NCI-H446 (cell line): ENCODE measurements at regions not wholly inside any gene's neighbourhood (a gene's known extent, or its start where the extent isn't known, plus 50 kb on each side); places are given as distances from the start of the nearest gene placed in this dataset.

Source experiments
- DNase-seq, 2 experiments: peaks; one replicate each; lab custom pipeline; 2025; lab: John Stamatoyannopoulos, UW

DNA sequence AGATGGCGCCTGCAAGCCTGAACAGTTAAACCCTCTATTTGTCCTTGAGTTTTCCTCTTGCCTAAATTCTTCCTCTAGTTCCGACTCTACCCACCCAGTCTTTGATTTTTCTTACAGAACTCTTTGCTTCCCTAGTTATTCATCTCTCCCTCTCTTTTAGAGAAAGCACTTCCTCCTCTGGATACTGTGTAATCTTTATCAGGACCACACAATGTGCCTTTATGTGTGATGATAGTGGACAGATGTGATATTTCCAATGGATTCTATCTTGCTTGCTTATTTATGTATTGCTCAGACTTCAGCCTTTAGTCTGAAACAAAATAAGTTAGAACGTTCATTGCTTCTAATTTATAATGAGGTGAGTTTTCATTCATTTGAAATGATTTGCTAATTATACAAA lies 79.5 kb upstream of the CAV2 start:
- no peak for DNase-seq

DNA sequence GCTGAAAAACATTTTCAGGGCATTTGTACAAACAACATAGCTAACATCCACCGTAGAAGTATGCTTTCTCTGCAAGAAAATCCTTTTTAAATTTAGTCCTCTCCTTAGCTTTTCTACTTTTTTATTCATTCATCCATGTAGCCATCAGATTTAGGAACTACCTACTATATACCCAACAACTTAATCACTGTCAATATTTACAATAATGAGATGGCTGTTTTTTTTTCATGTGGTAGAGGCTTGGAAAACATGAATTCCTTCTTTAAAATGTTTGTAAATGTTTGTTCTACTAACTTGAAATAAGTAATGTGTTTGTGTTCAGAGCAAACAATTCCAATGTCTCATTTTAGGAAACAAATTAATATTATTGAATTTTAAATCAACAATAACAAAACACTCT lies 78.2 kb upstream of the CAV2 start:
- no peak for DNase-seq

DNA sequence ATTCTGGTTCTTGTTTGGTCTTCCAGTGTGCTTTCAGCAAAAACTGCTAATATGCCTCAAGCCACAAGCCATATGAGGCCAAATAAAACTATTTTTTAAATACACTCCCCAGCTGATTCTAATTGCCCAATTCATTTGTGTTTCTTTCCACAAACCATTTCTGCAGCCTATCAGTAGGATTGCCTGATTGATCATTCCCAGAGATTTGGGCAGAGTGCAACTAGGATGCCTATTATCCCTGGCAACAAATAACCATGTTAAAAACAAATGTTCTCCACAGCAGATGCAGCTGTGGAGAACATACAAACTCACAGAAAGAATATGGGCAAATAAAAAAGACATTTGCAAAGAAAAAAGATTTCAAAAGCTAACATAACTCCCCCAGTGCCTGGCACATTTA lies 76.9 kb upstream of the CAV2 start:
- DNase-seq, result no peak

DNA sequence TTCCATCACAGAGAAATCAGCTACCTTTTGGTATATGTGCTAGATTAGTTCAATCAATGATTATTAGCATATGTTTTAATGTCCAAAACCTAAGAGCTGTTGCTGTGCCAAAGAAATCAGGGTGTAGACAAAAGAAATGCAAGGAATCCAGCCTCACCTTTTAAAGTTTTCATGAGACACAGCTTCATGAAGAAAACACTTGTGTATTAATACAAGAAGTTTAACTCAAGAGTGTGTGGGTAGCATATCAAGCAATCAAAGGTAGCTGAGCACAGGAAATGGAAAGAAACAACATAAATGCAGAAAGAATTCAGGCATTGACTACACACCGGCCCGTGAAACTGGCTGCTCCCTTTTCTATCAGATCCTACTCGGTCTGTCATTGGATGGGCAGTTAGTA lies 76.0 kb upstream of the CAV2 start:
- no peak for DNase-seq

DNA sequence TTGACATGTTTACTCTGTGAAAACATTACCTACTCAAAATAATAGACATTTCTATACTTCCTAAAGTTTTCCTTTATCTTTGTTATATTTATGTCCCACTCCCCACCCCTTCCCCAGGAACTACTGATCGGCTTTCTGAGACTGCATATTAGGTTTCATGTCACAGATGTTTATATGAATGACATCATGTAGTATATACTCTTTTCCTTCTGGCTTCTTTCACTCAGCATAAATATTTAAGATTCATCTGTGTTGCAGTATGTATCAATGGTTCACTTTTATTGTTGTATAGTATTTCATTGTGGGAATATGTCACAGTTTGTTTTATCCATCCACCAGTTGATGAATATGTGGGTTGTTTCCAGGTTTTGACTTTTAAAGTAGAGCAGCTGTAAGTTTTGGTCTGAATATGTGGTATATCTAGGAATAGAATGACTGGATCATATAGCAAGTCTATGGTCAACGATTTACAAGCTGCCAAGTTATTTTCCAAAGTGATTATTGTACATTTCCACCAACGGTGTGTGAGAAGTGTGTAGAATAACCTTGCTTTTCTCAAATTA lies 73.8 kb upstream of the CAV2 start:
- no peak for DNase-seq

DNA sequence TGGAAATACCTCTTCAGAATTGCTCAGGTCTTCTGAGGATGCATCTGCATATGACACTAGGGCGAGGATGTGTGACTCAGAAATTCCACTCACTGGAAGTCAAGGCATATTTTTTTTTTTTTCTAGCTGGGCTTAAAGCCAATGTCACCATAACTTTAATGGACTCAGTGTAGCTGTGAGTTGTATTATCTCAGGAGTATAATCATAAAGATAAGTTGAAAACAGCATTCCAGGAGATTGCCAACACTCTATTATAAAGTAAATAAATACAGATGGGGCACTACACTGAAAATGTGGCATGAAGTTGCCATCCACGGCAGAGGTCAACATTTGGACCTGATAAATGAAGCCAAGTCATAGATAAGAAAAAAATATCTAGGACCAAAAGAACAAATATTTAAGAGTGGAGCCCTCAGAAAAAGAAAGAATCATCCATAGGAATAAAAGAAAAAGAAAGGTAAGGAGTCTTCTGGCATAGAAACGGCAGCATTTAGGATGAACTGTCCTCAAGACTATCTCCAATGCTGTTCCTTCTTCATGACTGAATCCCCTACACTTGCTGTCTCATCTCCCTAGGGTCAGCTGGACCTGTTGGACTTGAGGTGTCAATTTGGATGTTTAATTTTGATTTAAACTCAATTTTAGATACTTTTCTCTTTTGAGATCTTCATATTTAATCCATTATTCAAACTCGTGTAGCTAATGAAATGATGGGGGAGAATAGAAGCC lies 72.9 kb upstream of the CAV2 start:
- no peak for DNase-seq

DNA sequence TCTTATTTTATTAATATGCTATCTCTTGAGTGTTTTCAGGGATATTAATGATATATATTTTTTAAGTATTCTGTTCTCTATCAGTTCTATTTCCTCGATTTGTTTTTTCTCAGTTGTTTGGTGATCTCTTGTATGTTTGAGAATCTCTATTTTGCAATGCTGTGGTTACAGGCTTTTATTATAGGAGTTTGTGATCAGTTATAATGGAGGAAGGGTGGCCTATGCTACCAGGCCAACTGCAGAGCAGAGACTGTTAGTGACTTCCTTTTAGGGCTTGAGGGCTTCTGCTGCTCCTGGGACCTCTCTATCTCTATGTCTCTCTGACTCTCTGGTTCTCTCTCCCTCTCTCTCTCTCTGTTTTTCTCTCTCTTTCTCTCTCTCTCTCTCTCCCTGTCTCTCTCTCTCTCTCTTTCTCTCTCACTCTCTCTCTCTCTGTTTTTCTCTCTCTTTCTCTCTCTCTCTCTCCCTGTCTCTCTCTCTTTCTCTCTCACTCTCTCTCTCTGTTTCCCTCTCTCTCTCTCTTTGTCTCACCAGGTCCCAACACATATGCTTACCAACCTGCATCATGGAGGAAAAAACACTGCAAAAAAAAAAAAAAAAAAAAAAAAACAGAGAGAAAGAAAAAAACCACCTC lies 69.4 kb upstream of the CAV2 start:
- no peak for DNase-seq

DNA sequence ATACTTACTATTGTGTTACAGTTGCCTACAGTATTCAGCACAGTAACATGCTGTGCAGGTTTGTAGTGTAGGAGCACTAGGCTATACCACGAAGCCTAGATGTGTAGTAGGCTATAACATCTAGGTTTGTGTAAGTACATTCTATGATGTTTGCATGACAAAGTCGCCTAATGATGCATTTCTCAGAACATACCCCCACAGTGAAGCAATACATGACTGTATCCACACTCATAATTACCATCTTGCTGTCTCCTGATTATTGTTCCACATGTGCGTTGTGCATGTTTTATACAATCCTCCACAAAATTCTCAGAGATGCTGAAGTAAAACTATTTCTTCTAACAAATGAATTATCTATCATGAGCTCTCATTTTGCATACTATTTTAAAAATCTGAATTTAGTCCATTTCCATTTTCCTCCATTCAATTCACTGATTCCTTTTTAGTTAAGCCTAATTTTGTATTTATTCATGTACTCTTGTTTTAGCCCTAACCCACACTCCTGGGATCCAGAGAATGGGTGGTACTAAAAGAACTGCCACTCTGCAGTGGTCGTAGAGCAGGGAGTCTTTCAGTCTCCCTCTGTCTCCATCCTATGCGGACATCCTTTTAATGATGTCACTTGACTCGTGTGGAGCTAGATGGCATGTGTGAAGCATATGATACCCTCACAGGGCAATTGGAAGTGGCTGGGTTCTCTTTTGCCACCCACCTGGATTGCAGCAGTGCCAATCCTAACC lies 67.6 kb upstream of the CAV2 start:
- no peak for DNase-seq

DNA sequence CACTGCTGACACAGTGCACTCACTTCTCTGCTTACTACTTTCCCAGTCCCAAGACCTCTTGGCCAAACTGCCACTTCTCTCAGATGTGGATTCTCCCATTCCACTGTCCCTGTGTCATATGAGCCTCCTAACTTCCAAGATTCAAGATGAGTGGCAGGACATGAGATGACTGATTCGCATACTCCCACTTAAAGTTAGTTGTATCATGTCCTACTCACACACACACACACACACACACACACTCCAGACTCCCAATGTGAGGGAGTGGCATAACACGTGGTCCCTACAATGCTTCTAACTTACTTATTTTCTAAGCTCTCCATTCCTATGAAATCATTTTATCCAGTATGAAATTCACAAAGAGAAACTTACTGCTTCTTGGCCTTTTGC lies 67.0 kb upstream of the CAV2 start:
- no peak for DNase-seq

DNA sequence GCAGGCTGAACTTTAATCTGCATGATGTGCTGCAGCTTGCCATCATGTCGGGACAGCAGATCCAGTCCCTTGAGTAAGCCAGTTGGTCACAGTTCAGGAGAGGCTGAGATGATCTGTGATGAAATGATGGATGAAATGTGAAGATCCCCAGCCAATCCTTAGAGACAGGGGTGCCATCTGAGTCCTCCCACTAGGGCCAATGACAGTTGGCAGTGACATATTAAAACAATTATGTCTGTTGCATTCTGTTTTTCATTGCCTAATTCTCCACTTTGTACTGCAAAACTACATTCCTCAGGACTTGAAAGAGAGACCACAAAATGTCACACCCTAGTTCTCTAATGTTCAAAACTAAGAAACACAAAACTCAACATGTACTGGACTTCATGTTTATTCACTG lies 66.3 kb upstream of the CAV2 start:
- no peak for DNase-seq

DNA sequence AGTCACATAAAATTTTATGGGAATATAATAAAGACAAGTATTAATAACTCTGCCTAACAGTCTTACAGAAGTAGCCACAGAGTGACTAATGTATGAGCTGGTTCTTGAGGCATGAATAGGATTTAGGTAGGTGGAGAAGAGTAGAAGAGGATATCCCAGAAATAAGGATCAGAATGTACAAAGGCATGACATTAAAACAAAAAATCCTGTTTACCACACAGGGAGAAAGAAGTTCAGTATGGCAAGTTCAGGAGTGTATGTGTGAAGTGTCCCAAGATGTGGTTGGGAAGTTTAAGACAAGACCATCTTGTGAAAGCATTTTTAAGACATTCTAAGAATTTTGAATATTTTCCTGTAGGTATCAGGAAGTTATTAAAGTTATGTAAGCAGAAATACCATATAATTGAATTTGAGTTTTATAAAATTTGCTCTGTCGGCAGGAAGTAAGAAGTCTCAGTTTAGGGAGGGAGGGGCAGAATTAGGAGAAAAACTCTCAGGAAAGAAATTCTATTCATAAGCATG lies 64.7 kb upstream of the CAV2 start:
- no peak for DNase-seq

DNA sequence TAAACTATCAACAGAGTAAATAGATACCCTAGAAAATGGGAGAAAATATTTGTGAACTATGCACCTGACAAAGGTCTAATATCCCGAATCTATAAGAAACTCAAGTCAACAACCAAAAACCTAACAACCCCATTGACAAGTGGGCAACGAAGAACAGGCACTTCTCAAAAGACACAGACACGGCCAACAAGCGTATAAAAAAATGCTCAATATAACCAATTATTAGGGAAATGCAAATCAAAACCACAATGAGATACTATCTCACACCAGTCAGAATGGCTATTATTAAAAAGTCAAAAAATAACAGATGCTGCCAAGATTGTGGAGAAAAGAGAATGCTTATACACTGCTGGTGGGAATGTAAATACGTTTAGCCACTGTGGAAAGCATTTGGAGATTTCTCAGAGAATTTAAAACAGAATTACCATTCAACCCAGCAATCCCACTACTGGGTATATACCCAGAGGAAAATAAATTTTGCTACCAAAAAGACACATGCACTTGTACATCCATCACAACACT lies 63.2 kb upstream of the CAV2 start:
- DNase-seq, result no peak

DNA sequence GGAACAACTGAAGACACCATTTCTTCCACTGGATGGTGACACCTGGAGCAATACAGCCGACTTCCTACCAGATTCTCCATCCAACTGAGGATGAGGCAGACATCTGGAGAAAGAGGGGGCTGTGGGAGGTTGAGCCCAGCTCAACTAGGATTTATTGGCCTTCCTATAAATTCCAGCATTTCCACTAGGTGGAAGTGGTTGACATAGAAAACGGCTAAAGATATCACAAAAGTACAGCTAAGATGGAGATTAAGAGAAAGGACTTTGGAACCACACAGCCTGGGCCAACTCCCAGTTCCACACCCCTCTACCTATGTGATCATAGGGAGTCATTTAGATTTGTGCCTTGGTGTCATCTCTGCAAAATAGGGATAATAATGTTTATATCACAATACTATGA lies 61.3 kb upstream of the CAV2 start:
- no peak for DNase-seq

DNA sequence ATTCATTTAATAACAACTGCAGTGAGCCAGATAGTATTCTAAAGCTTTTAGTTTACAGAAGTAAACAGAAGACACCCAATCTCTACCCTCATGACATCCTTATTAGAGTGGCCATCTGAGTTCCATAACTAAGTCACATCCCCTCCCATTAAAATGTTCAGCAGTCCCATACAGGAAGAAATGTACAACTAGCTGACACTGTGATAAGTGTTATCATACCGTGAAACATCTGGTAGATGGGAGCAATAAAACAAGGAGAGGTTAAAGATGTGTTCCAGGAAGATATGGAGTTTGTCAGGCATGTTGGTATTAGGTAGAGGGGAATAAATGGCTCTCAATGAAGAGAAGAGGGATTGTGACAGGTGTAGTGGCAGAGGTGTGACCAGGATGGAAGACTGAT lies 60.5 kb upstream of the CAV2 start:
- DNase-seq, result no peak

DNA sequence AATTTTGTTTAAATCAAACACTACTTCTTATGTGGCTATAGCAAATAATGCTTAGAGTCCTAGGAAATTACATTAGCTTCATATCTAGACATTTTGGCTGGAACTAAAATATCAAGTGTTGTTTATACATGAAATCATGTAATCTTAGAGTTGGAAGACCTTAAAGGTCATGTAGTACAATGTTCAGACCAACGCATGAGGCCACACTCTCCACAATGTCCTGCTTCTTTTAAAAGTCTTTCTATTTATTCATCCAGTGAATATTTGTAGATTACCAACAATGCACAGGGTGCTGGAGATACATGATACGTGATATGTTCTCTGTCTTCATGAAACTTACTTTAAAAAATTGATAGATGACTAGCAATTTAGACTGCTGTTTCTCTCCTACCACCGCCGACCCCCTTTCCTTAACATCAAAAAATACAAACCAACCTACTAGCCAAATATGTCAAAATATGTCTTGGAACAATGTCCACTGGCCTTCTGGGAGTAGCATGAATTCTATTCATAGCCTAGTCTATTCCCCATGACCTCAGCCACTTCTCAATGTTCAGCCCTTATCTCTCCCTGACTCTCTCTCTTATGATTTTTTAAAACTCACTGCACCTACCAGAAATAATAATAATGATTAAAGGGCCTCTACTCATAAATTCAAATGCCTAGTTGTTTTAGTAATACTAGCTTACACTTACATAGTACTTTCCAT lies 59.5 kb upstream of the CAV2 start:
- DNase-seq, result no peak

DNA sequence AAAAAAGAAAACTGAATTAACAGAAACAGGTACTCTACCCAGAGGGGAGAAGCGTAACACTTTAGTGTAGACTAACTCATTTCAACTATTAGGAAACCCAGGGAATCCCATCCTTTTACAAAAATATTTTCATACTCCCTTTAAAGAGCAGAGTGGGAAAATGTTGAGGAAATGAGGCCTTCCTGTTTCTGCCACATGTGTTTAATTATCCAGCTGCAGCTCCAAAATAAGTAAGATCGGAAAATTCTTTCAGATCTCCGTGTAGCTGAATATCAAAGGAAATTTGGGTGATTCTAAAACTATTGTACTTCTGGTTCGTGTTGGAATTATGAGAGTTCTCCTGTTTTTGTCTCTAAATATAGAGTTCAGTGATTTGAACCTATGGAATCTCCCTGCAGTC lies 58.0 kb upstream of the CAV2 start:
- DNase-seq, result no peak

DNA sequence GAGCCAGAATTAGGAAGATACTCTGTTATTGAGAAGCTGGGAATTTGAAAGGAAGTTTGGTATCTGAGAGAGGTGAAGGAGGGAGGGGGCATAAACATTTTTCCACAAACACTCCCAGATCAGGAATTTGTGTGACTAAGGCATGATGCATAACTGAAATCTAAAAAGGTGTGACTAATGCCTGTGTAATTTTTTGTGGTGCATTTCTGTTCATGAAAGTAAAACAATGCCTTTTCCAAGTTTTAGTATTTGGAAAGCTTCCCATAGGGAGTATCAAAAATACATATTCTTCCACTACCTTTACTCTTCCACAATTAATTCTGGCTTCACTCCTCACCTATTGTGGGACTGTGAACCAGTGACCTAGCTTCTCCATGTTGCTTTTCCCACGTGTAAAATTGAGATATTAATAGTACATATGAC lies 56.4 kb upstream of the CAV2 start:
- no peak for DNase-seq

DNA sequence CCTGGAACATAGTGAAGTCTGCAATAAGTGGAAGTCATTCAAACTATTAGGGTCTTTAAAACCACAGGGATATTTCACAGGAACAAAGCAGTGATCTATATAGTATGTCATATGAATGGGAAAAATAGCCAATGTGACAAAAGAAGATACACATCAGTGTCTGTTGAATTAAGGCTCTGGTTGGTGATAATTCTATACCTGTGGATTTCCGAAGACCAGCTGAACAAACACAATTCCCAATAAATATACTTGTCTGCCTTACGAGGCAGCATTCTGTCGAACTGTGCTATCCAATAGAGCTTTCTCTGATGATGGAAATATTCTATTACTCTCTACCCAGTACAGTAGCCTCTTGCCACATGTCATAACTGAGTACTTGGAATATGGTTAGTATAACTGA lies 55.9 kb upstream of the CAV2 start:
- no peak for DNase-seq

DNA sequence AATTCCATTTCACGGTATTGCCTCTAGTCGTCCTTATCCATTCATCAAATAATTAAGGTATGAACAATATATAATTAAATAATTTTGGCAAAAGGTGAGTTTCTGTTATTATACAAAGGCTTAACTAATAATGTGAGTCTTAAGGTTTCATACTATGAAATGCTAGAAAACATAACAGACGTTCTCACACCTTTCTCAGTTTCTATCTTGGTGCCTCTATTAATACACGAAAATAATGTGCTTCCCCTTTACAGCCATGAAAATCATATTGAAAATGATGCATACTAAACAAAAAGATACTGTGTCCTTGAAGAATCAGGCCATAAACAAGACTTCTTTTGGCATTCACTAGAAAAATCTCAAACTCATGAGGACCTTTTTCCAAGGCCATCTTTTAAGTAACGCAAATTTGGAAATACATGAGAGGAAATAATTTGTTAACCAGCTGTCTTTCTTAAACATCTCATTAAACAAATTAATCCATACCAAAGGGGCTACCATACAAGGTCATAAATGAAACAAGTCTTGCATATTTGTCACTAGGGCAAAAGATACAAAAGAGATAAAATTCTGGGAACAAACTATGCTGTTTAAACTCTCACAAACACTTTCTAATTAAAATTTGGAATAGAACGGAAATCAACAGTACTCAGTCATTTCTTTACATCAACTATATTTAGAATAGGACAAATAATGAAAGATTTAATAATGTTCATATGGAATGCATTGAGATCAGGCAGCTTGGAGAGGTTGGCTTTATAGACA lies 53.9 kb upstream of the CAV2 start:
- no peak for DNase-seq

DNA sequence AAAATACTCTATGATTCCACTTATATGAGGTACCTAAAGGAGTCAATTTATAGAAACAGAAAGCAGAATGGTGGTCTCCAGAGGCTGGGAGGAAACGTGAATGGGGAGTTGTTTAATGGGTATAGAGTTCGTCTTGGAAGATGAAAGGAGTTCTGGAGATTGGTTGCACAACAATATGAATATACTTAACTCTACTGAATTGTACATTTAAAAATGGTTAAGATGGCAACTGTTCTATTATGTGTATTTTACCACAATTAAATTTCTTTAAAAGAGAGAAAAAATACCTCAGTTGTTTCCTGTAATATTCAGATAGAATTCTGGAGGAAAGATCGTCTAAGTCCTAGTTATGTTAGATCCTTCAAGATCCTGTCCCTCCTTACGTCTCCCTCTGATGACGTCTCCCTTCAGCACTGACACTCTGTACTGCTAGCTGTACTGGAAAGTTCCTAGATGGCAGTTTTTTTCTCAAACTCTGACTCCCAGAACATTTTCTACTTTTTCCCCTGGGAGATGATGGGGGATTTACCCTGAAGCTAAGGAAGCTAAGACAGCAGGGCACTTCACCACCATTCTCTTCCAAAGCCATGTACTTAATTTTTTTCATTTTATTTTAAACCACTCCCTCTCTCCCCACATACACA lies 53.2 kb upstream of the CAV2 start:
- no peak for DNase-seq

DNA sequence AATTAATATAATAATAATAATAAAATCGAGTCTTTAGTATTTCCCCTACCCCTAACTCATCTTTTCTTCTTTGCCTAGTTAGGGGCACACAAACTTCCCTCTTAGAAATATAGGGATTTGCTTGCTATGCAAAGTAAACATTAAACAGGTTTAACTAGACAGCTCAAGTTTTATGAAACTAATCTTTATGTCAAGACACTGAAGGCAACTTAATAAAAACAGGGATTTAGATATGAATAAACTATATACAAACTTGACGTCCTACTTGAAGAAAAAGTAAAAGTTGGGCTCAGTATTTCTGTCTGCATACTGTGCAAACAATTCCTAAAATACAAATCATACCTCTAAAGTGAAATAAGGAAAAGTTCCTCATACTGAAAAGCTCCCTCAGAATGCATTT lies 52.1 kb upstream of the CAV2 start:
- DNase-seq, result no peak
